ENCODE measurements at regions not wholly inside any gene's neighbourhood (a gene's known extent, or its start where the extent isn't known, plus 50 kb on each side); places are given as distances from the start of the nearest gene placed in this dataset.
"Not testable (repeated sequence)": the region's sequence is repeated elsewhere in the genome, so short reads cannot be mapped to it uniquely, and the experiment has no call there.

GRCh38 chr3:139116631-139117030 lies 71.9 kb upstream of the PRR23C start:
- not testable (repeated sequence) for DNase-seq

- DNase-seq = peak; percentile 22
These were observed 72.5 kb upstream of the PRR23C start for GRCh38 chr3:139117136-139117675.

GRCh38 chr3:139117883-139118760 lies 73.4 kb upstream of the PRR23C start:
- DNase-seq = no peak

- no peak for DNase-seq
These were observed 74.1 kb upstream of the PRR23C start for GRCh38 chr3:139118835-139119234.

- DNase-seq = no peak
These were observed 74.8 kb upstream of the PRR23C start for GRCh38 chr3:139119331-139120025.

- DNase-seq = peak; percentile 65
These were observed 75.7 kb upstream of the PRR23C start for GRCh38 chr3:139120086-139121056.

GRCh38 chr3:139121513-139122220 lies 77.0 kb upstream of the PRR23C start:
- no peak for DNase-seq

- peak; percentile 78 for DNase-seq
These were observed 77.5 kb upstream of the PRR23C start for GRCh38 chr3:139122221-139122581.

GRCh38 chr3:139122612-139123011 lies 77.9 kb upstream of the PRR23C start:
- DNase-seq = no peak

GRCh38 chr3:139123377-139124095 lies 78.8 kb upstream of the PRR23C start:
- DNase-seq = peak; percentile 40

- DNase-seq = no peak
These were observed 79.5 kb upstream of the PRR23C start for GRCh38 chr3:139124197-139124596.

GRCh38 chr3:139127101-139127500 lies 82.4 kb upstream of the PRR23C start:
- DNase-seq = no peak

GRCh38 chr3:139127629-139128028 lies 82.9 kb upstream of the PRR23C start:
- not testable (repeated sequence) for DNase-seq

- DNase-seq = no peak
These were observed 84.1 kb upstream of the PRR23C start for GRCh38 chr3:139128803-139129202.

- no peak for DNase-seq
These were observed 85.2 kb upstream of the PRR23C start for GRCh38 chr3:139129892-139130291.

GRCh38 chr3:139130390-139131140 lies 85.9 kb upstream of the PRR23C start:
- no peak for DNase-seq

GRCh38 chr3:139131951-139132350 lies 87.3 kb upstream of the PRR23C start:
- DNase-seq = no peak

- DNase-seq = no peak
These were observed 88.3 kb upstream of the PRR23C start for GRCh38 chr3:139132976-139133375.

- no peak for DNase-seq
These were observed 90.1 kb upstream of the PRR23C start for GRCh38 chr3:139134678-139135372.

GRCh38 chr3:139135657-139136056 lies 91.0 kb upstream of the PRR23C start:
- DNase-seq = no peak

Data from fibroblast of skin of abdomen (primary cell).